HUES48 (cell line): ENCODE measurements at regions not wholly inside any gene's neighbourhood (a gene's known extent, or its start where the extent isn't known, plus 50 kb on each side); places are given as distances from the start of the nearest gene placed in this dataset.
"Not testable (repeated sequence)": the region's sequence is repeated elsewhere in the genome, so short reads cannot be mapped to it uniquely, and the experiment has no call there.

Experiments used
- H3K27ac ChIP-seq: one replicate; pipeline ENCODE4 v1.7.0; 2013; ENCODE audit warnings: low read depth, low read length, inconsistent platforms
- H3K27me3 ChIP-seq: 2 replicates; pipeline ENCODE4 v1.6.1; 2013; ENCODE audit warnings: mild to moderate bottlenecking, low read length; ENCODE audit not compliant: control insufficient read depth, insufficient read depth
- H3K36me3 ChIP-seq: 2 replicates; pipeline ENCODE4 v1.6.1; 2013; ENCODE audit warnings: low read length; ENCODE audit not compliant: control insufficient read depth, insufficient read depth
- H3K4me1 ChIP-seq: 2 replicates; pipeline ENCODE4 v1.6.1; 2013; ENCODE audit warnings: mild to moderate bottlenecking, low read length; ENCODE audit not compliant: control insufficient read depth, insufficient read depth
- H3K4me3 ChIP-seq: 2 replicates; pipeline ENCODE4 v1.5.1; 2013; ENCODE audit warnings: mild to moderate bottlenecking, low read depth, low read length
- H3K9ac ChIP-seq: 2 replicates; pipeline ENCODE4 v1.6.1; 2013; ENCODE audit warnings: mild to moderate bottlenecking, low read depth, low read length, moderate library complexity
- H3K9me3 ChIP-seq: 2 replicates; pipeline ENCODE4 v1.6.1; 2013; ENCODE audit warnings: low read length; ENCODE audit not compliant: control insufficient read depth, insufficient read depth

DNA sequence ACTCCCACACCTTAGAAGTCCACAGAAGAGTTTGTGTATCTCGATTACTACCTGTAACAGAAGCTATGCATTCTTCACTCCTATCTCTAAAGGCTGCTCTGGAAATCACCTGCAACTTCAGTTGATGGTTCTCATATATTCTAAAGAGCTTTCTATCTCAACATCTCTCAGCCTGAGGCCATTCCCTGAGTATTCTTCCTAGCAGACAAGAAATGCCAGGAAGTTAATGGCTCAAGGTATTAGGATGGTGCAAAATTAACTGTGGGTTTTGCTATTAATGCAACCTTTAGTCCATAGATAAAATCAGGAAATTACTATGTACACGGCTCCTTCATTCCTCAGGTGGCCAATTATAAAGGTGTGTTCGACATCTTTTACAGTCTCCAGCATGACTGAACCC, 290.1 kb downstream of the ZNF716 start:
- not testable (repeated sequence) for H3K36me3 ChIP-seq, H3K27me3 ChIP-seq, H3K27ac ChIP-seq, H3K4me1 ChIP-seq, H3K9ac ChIP-seq, H3K4me3 ChIP-seq
- peaks cover 25% of the 10 kb centered on the region; the same call in 1 of the 2 replicates for H3K9me3 ChIP-seq

- Histone ChIP-seq H3K9me3 (peaks cover 73% of the 10 kb centered on the region), H3K4me3 (no peak overlapping the region), H3K4me1 (no peaks in the 10 kb centered on the region), H3K36me3 (no peaks in the 10 kb centered on the region), H3K9ac (no peak overlapping the region), H3K27ac (no peak overlapping the region), H3K27me3 (no peaks in the 10 kb centered on the region)
Measured at GRCh38 chr7:57769131-57769530, 319.2 kb downstream of the ZNF716 start.

GRCh38 chr7:57769958-57770357, 320.0 kb downstream of the ZNF716 start:
- H3K4me1 ChIP-seq, result no peaks in the 10 kb centered on the region
- H3K36me3 ChIP-seq, result no peaks in the 10 kb centered on the region
- H3K4me3 ChIP-seq, result no peak overlapping the region
- no peak overlapping the region for H3K9ac ChIP-seq
- peaks cover 72% of the 10 kb centered on the region for H3K9me3 ChIP-seq
- H3K27ac ChIP-seq, result no peak overlapping the region
- H3K27me3 ChIP-seq, result no peaks in the 10 kb centered on the region

DNA sequence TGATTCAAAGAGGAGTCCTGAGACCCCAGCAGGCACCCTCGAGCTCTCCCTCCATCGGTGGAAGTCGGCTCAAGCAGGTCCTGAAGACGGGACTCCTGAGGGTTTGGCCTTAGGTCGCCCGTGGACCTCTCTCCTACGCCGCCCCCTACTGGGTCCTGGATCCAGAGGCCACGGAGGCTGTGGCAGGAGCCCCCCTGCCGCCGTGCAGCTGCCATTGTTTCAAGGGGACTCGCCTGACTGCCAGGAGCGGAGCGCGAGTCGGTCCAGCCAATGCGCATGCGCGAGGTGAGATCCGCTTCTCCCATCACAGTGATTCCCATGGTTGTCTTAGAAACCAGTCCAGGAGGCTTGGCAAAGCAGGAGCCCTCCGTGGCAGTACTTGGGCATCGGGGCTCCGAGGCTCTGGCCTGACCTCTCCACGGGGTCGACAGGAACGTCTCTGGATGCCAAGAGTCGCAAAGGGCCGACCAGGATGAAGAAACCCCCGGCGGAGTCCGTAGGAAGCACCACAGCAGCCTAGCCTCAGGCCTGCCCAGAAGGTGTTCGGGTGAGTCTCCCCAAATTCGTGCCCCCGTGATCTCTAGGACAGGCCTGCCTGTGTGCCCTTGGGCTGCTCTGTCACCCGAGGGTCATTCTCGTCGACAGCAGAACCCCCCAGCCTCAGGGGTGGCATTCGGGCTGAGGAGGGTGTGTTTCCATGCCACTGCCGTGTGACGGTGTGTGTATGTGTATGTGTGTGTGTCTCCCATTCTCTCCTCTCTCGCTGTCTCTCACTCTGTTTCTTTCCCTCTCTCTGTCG, 322.3 kb downstream of the ZNF716 start:
- no peak overlapping the region for H3K27ac ChIP-seq
- no peak overlapping the region for H3K9ac ChIP-seq
- peaks cover 81% of the 10 kb centered on the region for H3K9me3 ChIP-seq
- no peaks in the 10 kb centered on the region for H3K36me3 ChIP-seq
- H3K4me3 ChIP-seq, result no peak overlapping the region; the same call in 1 of the 2 replicates
- H3K4me1 ChIP-seq, result no peaks in the 10 kb centered on the region
- H3K27me3 ChIP-seq, result no peaks in the 10 kb centered on the region

DNA sequence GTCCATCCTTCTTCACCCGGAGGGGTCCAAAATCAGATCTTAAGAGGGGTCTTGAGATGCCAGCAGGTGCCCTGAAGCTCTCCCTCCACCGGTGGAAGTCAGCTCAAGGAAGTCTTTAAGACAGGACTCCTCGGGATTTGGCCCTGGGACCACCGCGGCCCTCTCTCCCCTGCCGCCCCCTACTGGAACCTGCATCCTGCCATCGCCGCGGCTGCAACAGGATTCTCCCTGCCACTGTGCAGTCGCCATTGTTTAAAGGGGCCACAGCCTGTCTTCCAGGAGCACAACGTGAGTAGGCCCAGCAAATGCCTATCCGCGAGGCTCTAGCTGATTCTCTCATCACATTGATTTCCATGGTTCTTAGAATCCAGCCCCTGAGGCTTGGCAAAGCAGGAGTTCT, 324.3 kb downstream of the ZNF716 start:
- Histone ChIP-seq H3K4me1 (no peaks in the 10 kb centered on the region), H3K9ac (no peak overlapping the region), H3K27ac (no peak overlapping the region), H3K27me3 (no peaks in the 10 kb centered on the region), H3K36me3 (no peaks in the 10 kb centered on the region), H3K4me3 (no peak overlapping the region), H3K9me3 (peaks cover 76% of the 10 kb centered on the region)

GRCh38 chr7:57775396-57776088, 325.6 kb downstream of the ZNF716 start:
- Histone ChIP-seq H3K27me3 (no peaks in the 10 kb centered on the region), H3K4me3 (no peak overlapping the region)

GRCh38 chr7:57776136-57776856, 326.3 kb downstream of the ZNF716 start:
- H3K4me3 ChIP-seq, H3K4me1 ChIP-seq, H3K27me3 ChIP-seq, H3K27ac ChIP-seq, H3K9ac ChIP-seq, H3K36me3 ChIP-seq: not testable (repeated sequence)
- H3K9me3 ChIP-seq, result peaks cover 75% of the 10 kb centered on the region

More at GRCh38 chr7:57775396-57776088, 325.6 kb downstream of the ZNF716 start:
- no peak overlapping the region for H3K9ac ChIP-seq
- no peaks in the 10 kb centered on the region for H3K4me1 ChIP-seq
- no peak overlapping the region for H3K27ac ChIP-seq
- peaks cover 76% of the 10 kb centered on the region for H3K9me3 ChIP-seq
- H3K36me3 ChIP-seq, result no peaks in the 10 kb centered on the region

- H3K4me1 ChIP-seq, result no peaks in the 10 kb centered on the region
- peaks cover 35% of the 10 kb centered on the region for H3K9me3 ChIP-seq
- no peak overlapping the region for H3K27ac ChIP-seq
- H3K36me3 ChIP-seq, result no peaks in the 10 kb centered on the region
- H3K4me3 ChIP-seq, result no peak overlapping the region
- H3K27me3 ChIP-seq, result no peaks in the 10 kb centered on the region
- H3K9ac ChIP-seq, result no peak overlapping the region
Measured at GRCh38 chr7:57789130-57789529, 339.2 kb downstream of the ZNF716 start.

DNA sequence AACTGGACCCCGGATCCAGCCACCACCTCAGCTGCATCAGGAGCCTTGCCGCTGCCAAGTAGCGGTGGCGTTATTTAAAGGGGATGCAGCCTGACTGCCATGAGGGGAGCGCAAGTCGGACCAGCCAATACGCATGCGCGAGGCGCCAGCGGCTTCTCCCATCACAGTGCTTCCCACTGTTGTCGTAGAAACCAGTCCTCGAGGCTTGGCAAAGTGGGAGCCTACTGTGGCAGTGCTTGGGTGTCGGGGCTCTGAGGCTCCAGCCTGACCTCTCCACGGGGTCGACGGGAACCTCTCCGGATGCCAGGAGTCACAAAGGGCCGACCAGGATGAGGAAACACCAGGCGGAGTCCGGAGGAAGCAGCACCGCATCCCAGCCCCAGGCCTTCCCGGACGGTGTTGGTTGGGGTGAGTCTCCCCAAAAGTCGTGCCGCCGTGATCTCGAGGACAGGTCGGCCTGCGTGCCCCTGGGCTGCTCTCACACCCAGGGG, 369.6 kb downstream of the ZNF716 start:
- Histone ChIP-seq H3K36me3 (no peaks in the 10 kb centered on the region), H3K9me3 (peaks cover 69% of the 10 kb centered on the region), H3K27ac (no peak overlapping the region), H3K27me3 (no peaks in the 10 kb centered on the region), H3K4me3 (no peak overlapping the region), H3K4me1 (no peaks in the 10 kb centered on the region), H3K9ac (no peak overlapping the region)

DNA sequence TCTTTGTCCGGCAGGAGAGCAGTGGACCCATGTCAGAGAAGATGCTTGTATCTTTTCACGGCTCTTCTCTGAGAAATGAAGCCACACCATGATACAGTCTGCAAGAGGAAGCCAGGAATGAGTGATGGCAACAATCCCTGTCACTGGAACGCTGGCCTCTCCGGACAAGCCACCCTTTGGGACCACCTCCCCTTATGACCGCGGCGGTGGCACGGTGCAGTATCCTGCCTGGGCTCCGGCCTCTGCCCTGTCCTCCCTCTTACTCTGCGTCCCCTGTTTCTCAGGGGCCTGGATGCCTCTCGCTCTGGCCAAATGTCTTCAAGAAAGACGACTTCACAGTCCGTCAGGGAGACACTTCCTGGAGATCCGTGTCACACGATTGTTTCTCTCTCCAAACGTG, 370.5 kb downstream of the ZNF716 start:
- peaks cover 72% of the 10 kb centered on the region for H3K9me3 ChIP-seq
- no peak overlapping the region for H3K27ac ChIP-seq
- H3K27me3 ChIP-seq, result no peaks in the 10 kb centered on the region
- no peak overlapping the region for H3K9ac ChIP-seq
- H3K4me3 ChIP-seq, result no peak overlapping the region
- no peaks in the 10 kb centered on the region for H3K36me3 ChIP-seq
- H3K4me1 ChIP-seq, result no peaks in the 10 kb centered on the region
